ENCODE measurements at regions not wholly inside any gene's neighbourhood (a gene's known extent, or its start where the extent isn't known, plus 50 kb on each side); places are given as distances from the start of the nearest gene placed in this dataset.
"Not testable (repeated sequence)": the region's sequence is repeated elsewhere in the genome, so short reads cannot be mapped to it uniquely, and the experiment has no call there.

DNA sequence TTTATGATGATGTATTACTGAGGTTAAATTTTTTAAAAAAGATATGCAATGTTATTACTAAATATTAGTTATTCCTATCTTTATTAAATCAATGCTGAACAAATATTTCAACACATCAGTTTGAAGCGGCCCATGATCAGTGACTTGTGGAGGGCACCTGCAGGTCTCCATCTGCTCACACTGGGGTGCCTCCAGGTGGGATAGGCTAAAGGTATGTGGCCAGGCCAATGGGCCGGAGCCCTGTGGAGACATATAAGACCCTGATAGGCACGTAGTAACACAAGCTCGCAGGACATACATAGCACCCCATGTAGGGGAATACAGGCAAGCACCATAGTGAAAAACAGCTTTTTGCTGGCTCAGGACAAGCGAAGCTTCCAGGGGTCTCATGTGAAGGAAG is 469.8 kb downstream of the ZNF536 start:
- TF ChIP-seq, protein P1, sequence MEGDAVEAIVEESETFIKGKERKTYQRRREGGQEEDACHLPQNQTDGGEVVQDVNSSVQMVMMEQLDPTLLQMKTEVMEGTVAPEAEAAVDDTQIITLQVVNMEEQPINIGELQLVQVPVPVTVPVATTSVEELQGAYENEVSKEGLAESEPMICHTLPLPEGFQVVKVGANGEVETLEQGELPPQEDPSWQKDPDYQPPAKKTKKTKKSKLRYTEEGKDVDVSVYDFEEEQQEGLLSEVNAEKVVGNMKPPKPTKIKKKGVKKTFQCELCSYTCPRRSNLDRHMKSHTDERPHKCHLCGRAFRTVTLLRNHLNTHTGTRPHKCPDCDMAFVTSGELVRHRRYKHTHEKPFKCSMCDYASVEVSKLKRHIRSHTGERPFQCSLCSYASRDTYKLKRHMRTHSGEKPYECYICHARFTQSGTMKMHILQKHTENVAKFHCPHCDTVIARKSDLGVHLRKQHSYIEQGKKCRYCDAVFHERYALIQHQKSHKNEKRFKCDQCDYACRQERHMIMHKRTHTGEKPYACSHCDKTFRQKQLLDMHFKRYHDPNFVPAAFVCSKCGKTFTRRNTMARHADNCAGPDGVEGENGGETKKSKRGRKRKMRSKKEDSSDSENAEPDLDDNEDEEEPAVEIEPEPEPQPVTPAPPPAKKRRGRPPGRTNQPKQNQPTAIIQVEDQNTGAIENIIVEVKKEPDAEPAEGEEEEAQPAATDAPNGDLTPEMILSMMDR (IDR thresholded peaks at IDR 0.05; ENCODE audit: low read depth, low read length): no peak
- in situ Hi-C loops (cut with HindIII; ENCODE audit: low sequenced_read_pairs): no loop called here
- no peak overlapping the region for H3K4me3 ChIP-seq (ENCODE audit: low read depth, low read length)
- DNase-seq (ENCODE audit: low read depth, low spot score): no peak

DNA sequence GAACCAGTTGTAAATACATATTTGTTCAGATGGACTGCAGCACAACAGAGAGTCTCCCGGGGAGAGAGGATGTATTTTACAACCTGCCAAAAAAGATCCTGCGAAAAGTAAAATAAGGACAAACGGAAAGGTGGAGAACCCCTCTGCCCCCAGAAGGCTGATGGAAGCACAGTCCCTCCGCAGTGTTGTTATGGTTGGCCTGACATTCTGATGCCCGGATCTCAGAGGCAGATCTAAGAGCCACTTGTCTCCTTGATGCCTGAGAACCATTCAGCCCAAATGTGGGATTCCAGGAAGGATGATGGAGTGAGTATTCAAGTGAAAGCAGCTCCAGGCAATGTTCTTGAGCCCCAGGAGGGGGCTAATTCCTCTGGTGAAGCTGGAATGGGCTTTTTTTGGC is 458.7 kb downstream of the ZNF536 start:
- H3K4me3 ChIP-seq (ENCODE audit: low read depth, low read length): no peak overlapping the region
- in situ Hi-C loops (cut with HindIII; ENCODE audit: low sequenced_read_pairs): no loop called here
- TF ChIP-seq, protein P1 (IDR thresholded peaks at IDR 0.05; ENCODE audit: low read depth, low read length): no peak
- no peak for DNase-seq (ENCODE audit: low read depth, low spot score)

DNA sequence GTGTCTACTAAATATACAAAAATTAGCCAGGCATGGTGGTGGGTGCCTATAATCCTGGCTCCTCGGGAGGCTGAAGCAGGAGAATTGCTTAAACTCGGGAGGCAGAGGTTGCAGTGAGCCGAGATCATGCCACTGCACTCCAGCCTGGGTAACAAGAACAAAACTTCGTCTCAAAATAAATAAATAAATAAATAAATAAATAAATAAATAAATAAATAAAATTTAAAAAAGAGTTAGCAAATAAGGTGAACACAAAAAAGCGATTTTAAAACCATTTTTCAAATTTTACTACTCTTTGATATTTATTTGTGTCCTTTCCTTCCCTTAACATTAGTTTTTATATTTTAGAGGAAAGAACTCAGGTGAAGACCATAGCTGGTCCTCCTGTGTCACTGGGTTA is 453.3 kb downstream of the ZNF536 start:
- DNase-seq (ENCODE audit: low read depth, low spot score); in situ Hi-C loops (cut with HindIII; ENCODE audit: low sequenced_read_pairs); H3K4me3 ChIP-seq (ENCODE audit: low read depth, low read length): not testable (repeated sequence)

DNA sequence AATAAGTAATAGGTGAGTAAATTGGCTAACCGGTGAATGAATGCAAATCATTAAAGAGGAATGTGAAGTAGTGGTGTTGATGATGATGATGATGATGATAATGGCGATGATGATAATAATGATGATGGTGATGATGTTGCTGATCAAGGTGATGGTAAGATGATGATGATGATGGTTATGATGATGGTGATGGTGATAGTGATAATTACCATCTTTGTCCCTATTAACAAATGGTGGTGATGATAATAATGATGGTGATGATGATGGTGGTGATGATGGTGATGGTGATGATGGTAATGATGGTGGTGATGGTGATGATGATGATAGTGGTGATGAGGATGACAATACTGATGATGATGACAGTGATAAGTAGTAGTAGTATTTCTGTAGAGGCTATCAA is 452.6 kb downstream of the ZNF536 start:
- DNase-seq (ENCODE audit: low read depth, low spot score): no peak
- TF ChIP-seq, protein P1 (IDR thresholded peaks at IDR 0.05; ENCODE audit: low read depth, low read length): no peak
- no peak overlapping the region for H3K4me3 ChIP-seq (ENCODE audit: low read depth, low read length)
- in situ Hi-C loops (cut with HindIII; ENCODE audit: low sequenced_read_pairs): no loop called here

DNA sequence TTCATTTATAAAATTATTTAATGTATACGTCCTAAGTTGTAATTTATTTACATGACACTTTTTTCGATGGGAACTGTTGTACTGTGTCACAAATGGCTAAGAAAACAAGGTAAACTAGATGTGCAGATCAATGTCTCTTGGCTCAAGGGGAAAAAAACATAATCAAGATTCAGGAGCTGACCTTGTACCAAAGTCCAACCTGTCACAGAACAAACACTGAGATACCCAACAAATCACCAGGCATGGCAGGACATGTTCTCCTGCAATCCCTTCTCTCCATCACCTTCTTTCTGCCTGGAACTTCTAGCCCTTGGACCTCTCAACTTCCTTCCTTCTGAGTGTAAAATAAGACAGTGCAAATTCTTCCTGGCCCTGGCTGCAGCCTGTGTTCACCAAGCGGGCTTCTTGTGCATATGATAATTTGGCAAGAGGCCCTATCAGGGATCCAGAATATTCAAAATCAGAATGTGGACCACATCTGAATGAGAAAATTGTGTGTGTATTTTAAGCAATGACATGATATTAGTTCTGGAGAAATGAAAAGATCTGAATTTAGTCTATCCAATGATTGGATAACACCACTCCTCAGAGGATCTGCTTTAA is 445.9 kb downstream of the ZNF536 start:
- H3K4me3 ChIP-seq (ENCODE audit: low read depth, low read length): no peak overlapping the region
- TF ChIP-seq, protein P1 (IDR thresholded peaks at IDR 0.05; ENCODE audit: low read depth, low read length): no peak
- in situ Hi-C loops (cut with HindIII; ENCODE audit: low sequenced_read_pairs): no loop called here
- no peak for DNase-seq (ENCODE audit: low read depth, low spot score)

DNA sequence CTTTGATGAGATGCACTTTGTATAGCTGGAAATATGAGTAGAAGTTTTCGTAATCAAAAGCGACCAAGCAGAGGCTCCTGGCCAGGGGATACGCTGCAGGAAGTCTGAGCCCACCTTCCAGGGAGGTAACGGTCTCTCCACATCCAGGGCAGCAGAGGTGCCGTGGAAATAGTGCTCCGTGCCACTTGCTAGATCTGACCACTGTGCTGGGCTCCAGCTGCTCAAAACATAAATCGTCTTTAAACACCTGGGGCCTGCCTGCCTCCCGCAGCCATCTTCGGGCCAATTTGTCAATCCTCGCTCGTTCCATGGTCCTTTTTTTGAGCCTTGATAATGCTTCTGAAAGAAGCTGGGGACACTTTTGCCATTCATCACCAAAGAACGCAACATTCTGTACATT is 445.0 kb downstream of the ZNF536 start:
- in situ Hi-C loops (cut with HindIII; ENCODE audit: low sequenced_read_pairs): no loop called here
- DNase-seq (ENCODE audit: low read depth, low spot score): no peak
- TF ChIP-seq, protein P1 (IDR thresholded peaks at IDR 0.05; ENCODE audit: low read depth, low read length): no peak
- no peak overlapping the region for H3K4me3 ChIP-seq (ENCODE audit: low read depth, low read length)

DNA sequence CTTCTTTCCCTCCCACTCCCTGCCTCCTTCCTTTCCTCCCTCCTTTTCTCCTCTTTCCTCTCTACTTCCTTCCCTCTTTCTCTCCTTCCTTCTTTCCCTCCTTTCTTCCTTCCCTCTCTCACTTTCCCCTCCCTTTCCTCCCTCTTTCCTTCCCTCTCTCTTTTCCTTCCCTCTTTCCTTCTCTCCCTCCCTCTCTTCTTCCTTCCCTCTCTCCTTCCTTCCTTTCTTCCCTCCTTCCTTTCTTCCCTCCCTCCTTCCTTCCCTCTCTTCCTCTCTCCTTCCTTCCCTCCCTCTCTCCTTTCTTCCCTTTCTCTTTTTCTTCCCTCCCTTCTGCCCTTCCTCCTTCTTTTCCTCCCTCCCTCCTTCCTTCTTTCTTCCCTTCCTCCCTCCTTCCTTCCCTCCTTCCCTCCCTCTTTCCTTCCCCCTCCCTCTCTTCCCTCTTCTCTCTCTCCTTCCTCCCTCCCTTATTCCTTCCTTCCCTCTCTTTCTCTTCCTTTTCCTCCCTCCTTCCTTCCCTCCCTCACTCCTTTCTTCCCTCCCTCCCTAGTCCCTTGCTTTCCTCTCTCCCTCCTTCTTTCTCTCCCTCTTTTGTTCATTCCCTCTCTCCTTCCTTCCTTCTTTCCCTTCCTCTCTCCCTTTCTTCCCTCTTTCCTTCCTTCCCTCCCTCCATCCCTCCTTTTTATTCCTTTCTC is 443.9 kb downstream of the ZNF536 start:
- TF ChIP-seq, protein P1 (IDR thresholded peaks at IDR 0.05; ENCODE audit: low read depth, low read length): no peak
- in situ Hi-C loops (cut with HindIII; ENCODE audit: low sequenced_read_pairs): no loop called here
- H3K4me3 ChIP-seq (ENCODE audit: low read depth, low read length): no peak overlapping the region
- no peak for DNase-seq (ENCODE audit: low read depth, low spot score)

Data from astrocyte of the spinal cord (primary cell).